GM21529 (cell line): ENCODE measurements at regions not wholly inside any gene's neighbourhood (a gene's known extent, or its start where the extent isn't known, plus 50 kb on each side); places are given as distances from the start of the nearest gene placed in this dataset.

ENCODE experiments used
- ATAC-seq: cut with Tn5 transposase; IDR thresholded peaks from one replicate; pipeline ENCODE4 v1.9.1; 2021; ENCODE audit not compliant: unreplicated experiment

- ATAC-seq: no peak
Measured at GRCh38 chr3:68468695-68469375, 463.5 kb downstream of the TAFA4 start.

GRCh38 chr3:68467465-68467864 is 464.9 kb downstream of the TAFA4 start:
- ATAC-seq: no peak

- ATAC-seq: no peak
Measured at GRCh38 chr3:68458581-68458980, 473.8 kb downstream of the TAFA4 start.

GRCh38 chr3:68448510-68449383 is 483.6 kb downstream of the TAFA4 start:
- no peak for ATAC-seq

GRCh38 chr3:68447885-68448284 is 484.5 kb downstream of the TAFA4 start:
- ATAC-seq: no peak

- ATAC-seq: no peak
Measured at GRCh38 chr3:68441054-68441453, 491.3 kb downstream of the TAFA4 start.

- no peak for ATAC-seq
Measured at GRCh38 chr3:68436619-68437401, 495.5 kb downstream of the TAFA4 start.

- ATAC-seq: no peak
Measured at GRCh38 chr3:68428495-68428894, 503.9 kb downstream of the TAFA4 start.

- no peak for ATAC-seq
Measured at GRCh38 chr3:68424796-68425460, 507.4 kb downstream of the TAFA4 start.

- ATAC-seq: no peak
Measured at GRCh38 chr3:68408626-68409025, 523.7 kb downstream of the TAFA4 start.

GRCh38 chr3:68403741-68404140 is 528.6 kb downstream of the TAFA4 start:
- ATAC-seq: no peak

GRCh38 chr3:68402235-68402918 is 530.0 kb downstream of the TAFA4 start:
- no peak for ATAC-seq

- no peak for ATAC-seq
Measured at GRCh38 chr3:68378631-68379030, 553.7 kb downstream of the TAFA4 start.

- ATAC-seq: no peak
Measured at GRCh38 chr3:68373727-68374126, 558.6 kb downstream of the TAFA4 start.

- ATAC-seq: no peak
Measured at GRCh38 chr3:68363796-68364195, 568.6 kb downstream of the TAFA4 start.

GRCh38 chr3:68360492-68360891 is 571.9 kb downstream of the TAFA4 start:
- no peak for ATAC-seq

GRCh38 chr3:68345781-68346180 is 586.6 kb downstream of the TAFA4 start:
- no peak for ATAC-seq

- no peak for ATAC-seq
Measured at GRCh38 chr3:68342426-68342825, 589.9 kb downstream of the TAFA4 start.

GRCh38 chr3:68336042-68336441 is 596.3 kb downstream of the TAFA4 start:
- ATAC-seq: no peak

- no peak for ATAC-seq
Measured at GRCh38 chr3:68334367-68334986, 597.9 kb downstream of the TAFA4 start.
